Thyroid gland (tissue), 4 donors: ENCODE measurements at regions not wholly inside any gene's neighbourhood (a gene's known extent, or its start where the extent isn't known, plus 50 kb on each side); places are given as distances from the start of the nearest gene placed in this dataset.

Experiments
- CTCF ChIP-seq, 6 experiments: fragments of 200-600 bp in 3 of 6; fragments of 450-650 bp in 3 of 6; sonication (generic) in 3 of 6; IDR thresholded peaks; one replicate each; pipeline ENCODE4 v1.5.1; 2016 to 2019; ENCODE audit warnings: antibody characterized with exemption in 6 of 6, mild to moderate bottlenecking in 2 of 6, inconsistent platforms in 1 of 6, moderate library complexity in 1 of 6
- POLR2A ChIP-seq, 2 donors: fragments of 450-650 bp; IDR thresholded peaks; one replicate each; pipeline ENCODE4 v1.6.1; 2017; ENCODE audit warnings: antibody characterized with exemption in 2 of 2, mild to moderate bottlenecking in 2 of 2, moderate library complexity in 1 of 2

DNA sequence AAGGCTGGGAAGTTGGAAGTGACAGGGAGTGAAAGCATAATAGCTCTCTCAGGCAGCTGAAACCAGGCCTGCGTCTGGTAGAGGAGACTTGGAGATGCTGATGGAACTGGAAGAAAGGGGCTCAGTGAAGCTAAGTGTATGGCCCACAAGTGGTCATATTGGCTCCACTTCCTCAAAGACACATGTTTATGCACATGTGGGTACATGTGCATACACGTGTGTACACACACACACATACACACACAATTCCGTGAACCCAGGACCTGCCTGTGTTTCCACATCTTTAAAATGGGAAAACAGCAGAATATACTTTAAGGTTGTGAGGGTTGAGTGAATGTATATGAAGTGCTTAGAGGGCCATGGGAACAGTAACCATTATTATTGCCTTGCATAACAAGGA, 160.9 kb downstream of the ARL6IP6 start:
- TF ChIP-seq CTCF (IDR thresholded peaks at IDR 0.05) (no peak), POLR2A (IDR thresholded peaks at IDR 0.05) (no peak)
